Midbrain (tissue), 1 donor: ENCODE measurements at regions not wholly inside any gene's neighbourhood (a gene's known extent, or its start where the extent isn't known, plus 50 kb on each side); places are given as distances from the start of the nearest gene placed in this dataset.
A peak's percentile ranks its signal among the peaks of the same experiment; 100 is the strongest.

Source experiments
- DNase-seq: peaks from one replicate; lab custom pipeline; 2025; lab: John Stamatoyannopoulos, UW

DNA sequence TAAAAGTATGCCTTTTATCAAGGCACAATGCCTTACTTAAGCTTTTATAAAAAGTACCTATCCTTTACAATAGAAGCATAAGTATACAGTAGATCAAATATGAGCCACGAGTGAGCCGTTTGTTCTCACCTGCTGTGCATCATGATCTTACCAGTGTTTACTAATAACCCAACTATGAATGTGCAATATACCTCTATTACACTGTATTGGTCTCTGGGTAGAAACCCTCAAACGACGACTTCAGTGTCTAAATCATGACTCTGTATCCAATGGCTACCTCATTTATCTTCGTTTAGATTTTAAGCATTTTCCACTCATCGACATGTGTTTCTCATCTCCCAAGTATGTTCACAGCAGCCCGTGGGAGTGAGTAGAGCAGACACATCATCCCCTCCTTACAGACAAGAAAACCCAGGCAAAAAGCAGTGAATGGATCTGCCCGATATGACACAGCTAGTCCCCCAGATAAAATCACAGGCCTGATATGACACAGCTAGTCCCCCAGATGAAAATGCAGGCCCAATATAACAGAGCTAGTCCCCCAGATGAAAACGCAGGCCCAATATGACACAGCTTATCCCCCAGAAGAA, 279.8 kb downstream of the TNS1 start:
- no peak for DNase-seq

DNA sequence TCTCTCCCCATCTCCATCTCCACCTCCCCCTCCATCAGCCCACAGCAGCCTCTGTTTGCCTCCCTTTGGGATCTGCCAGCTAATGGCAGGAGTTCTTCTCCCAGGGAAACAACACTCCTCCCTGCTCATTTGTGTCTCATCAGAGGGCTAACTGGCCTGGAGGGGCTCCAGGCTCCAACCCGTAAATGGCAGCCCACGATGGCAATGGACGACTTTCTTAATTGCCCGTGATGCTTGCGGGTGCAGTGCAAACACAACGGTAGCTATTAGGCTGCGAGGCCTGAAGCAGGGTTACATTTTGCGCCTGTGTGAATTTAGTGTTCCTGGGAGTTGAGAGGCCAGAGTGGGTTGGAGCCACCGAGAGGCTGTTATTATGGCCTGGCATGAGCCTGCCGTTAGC, 285.1 kb downstream of the TNS1 start:
- no peak for DNase-seq

DNA sequence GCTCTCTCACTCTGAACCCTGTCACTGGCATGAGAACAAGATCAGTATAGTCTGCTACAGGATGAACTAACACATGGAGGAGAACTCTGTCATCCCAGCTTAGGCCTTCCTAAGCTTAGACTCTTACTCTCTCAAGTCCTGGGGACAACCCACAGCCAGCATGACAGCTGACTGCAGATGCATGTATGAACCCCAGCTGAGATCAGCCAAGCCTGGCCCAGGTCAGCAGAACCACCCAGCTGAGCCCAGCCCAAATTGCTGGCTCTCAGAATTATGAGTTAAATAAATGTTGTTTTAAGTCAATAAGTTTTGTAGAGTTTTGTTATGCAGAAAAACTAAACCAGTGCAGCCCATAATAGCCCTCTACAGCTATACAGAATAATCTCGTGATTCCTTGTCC, 287.3 kb downstream of the TNS1 start:
- no peak for DNase-seq

DNA sequence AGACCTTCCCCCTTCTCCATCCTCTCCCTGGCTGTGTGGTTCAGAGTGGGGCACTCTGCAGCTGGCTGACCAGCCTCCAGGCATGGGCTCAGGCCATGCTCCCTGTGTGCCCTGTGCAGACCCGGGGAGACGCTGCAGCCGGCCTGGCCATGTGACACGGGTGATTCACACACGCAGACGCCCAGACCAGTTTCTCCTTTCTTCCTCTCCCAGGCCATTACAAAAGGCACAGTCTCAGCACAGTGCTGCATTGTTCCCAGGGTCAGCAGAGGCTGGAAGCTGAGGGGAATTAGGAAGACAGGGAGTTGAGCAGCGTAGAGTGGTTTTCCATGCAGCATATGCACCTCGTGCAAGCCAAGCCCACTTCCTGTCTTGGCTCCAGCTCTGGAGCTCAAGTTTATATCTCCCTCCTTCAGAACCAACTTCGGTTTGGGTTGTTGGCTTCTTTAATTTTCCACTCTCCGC, 288.5 kb downstream of the TNS1 start:
- DNase-seq = peak; percentile 92

DNA sequence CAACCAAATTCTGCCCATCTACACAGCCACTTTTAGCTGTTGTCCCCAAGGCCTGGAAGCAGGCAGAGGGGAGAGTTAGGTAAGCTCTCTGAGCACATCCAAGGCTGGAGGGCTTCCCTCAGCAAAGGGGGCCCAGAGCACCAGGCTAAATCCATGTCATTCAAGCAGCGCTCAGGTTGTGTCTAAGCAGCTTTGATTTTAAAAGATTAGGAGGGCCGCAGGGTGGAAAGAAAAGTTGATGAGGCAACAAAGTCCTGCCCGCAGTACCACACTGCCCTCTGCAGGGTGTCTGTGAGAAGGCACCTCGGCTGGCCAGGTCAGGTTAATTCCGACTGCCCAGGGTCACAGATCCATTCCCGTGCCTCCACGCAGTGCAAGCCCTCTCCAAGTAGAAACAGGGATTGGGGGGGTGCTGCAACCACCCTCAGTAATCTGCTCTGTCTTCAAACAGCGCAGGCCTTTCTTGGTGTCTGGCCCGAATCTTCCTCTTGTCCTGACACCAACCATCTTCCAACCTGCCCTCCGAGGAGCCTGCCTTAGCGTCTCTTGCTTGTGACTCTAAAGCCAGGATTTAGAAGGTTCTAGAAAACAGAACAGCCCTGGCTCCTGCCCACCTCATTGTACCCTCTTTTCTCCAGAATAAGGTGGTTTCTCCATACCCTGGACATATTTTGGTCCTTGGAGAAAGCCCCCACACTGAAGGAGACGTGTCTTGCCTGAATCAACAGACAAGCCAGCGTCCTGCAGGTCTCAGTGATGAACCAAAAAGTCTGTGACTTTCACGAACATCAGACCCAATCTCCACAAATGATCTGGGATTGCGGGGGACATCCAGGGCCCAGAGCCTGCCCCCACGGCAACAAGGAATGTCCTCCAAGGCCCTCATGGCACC, 289.2 kb downstream of the TNS1 start:
- peak; percentile 87 for DNase-seq

DNA sequence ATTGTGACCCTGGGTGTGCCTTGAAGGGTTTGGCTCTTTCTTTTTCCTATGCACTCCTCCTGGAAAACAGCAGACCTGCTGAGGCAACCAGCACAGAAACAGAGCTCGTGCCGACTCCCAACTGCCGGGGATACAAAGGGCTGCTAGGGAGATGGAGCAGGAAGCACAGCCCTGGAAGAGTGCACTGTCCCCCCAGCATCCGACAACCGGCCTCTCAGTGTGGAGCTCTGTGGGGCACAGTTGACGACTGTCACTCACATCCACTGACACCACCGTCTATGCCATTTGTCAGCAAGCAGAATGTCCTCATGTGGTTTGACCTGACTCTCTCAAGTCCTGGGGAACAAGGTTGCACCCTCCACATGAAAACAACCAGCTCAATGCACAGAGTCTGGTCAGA, 290.4 kb downstream of the TNS1 start:
- no peak for DNase-seq

DNA sequence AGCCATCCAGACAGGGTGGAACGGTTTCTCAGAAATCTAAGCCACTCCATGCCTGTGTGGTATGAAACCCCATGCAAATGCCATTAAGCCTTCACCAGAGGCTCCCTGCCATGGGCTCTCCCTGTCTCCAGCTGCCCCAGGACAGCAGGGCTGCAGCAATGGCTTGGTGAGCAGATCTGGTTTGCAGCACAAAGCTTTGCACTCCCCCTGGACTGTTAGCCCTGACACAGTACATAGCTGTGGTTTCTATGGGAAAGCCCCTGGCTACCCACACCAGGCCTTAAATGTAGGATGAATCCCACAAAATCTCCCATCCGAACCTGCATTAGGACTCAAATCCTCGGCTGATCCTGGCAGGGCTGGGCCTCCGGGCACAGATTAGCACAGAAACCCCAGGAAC, 291.6 kb downstream of the TNS1 start:
- no peak for DNase-seq

DNA sequence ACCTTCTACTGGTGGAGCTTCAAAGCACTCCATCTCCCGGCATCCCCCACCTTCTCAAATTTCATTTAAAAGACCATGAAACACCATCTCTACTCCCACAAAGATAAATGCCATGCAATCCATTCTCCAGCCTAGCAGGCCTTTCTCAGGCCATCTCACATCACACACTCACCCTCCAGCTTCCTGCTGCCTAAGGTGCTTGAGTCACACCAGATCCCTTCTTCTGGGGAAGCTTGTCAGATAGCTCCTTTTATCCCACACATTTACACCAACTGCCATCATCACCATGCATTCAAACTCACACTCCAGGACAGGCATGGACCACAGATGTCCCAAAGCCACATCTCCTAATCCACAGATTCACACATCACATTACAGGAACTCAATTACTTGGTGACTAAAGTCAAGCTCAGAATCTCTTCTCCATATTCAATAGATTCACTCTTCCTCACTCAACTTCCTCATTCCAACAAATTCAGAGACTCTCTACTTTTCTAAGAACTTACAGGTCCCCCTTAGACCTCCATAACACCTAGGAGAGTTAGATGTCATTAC, 292.5 kb downstream of the TNS1 start:
- DNase-seq = no peak

DNA sequence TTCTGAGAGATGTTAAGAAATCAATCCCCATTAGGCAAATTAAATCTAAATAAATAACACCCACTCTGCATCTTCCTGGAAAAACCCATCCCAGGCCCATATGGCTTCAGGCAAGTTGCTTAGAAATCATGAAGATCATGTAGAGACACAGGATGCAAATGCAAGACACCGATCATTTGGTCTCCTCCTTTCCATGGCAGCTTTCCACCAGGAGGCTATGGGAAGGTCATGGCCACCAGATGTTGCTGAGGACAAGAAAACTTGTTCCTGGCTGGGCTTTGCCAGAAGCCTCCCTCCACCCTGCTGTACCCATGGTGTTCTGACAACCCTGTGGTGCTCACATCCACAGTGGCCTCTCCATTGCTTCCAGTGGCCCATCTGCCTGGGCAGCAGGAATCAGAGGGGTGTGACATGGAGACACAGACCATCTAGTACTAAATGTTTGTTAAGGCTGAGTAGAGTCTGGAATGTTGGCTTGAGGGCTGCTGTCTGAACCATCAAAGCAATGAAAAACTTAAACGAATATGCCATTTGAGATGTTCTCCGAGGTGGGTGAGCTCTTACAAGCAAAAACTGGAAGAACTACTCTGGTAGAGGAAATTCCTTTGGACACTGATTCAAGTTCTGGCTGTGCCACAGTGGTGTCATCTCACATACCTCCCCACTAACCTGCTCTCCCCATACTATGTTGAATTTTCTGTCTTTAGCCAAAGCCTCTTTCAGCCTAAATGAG, 293.2 kb downstream of the TNS1 start:
- no peak for DNase-seq

DNA sequence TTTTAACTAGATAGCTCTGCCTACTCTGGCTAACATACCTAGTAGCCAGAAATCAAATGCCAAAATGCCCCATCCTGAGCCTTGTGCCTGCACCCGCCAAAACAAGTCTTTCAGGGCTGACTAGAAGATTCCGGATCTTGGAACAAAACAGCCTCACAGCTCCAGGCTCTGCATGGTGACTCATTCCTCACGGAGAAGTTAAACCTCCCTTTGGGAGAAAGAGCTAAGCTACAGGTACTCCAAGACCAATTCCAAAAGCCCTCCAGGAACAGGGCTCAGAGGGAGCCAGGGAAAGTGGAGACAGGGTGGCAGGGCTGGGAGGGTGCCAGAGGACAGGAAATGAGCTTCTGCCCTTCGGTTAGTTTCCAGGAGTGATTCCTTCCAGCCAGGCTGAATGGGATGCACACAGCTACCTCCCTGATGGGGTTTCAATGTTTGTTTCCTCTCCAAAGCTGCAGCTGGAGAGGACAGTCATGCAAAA, 295.6 kb downstream of the TNS1 start:
- DNase-seq = no peak

DNA sequence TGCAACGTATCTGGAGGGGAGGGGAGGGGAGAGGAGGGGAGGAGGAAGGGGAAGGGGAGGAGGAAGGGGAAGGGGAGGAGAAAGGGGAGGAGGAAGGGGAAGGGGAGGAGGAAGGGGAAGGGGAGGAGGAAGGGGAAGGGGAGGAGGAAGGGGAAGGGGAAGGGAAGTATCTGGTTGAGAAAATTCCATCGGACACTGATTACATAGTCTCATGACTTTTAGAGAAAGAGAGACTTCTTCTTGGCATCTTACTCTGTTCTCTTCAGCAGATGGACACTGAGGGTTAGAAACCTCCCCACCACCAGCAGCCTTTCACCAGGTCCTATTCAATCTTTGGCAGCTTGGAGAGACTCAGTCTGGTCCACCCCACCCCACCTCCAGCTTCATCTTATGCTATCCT, 296.3 kb downstream of the TNS1 start:
- DNase-seq = no peak

DNA sequence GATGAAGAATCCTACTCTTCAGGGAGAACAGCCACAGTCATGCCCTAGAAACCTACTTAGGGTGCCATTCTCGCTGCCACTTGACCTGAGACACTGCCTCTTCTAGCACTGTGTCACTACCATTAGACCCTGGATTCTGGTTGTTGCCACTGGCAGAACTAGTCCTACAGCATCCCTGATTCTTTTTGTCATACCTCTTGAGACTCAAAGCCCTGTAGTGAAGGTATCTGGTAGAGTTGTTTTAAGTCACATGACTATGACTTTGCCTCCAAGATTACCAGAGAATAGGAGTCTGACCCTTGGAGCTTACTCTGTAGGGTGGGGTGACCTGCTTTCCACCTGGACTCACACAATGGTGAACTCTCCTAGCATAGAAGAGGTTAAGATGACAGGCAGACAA, 296.7 kb downstream of the TNS1 start:
- DNase-seq = no peak

DNA sequence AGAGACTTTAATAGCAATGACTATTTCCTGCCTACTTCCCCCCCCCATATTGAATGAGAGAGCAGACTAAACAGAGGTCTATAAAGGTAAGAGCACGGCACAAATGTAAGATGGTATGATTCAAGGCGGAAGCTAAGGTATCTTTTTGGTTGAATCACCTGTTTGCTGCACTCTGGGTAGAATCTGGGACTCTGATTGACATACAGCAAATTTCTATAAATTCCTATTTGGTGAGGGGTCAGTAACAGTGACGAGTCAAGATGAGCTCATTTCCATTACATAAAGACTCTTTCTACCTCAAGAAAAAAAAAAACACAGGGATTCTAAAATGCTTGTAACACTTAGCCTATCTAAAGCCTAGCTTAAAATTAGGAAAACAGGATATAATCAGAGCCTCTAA, 297.3 kb downstream of the TNS1 start:
- no peak for DNase-seq

DNA sequence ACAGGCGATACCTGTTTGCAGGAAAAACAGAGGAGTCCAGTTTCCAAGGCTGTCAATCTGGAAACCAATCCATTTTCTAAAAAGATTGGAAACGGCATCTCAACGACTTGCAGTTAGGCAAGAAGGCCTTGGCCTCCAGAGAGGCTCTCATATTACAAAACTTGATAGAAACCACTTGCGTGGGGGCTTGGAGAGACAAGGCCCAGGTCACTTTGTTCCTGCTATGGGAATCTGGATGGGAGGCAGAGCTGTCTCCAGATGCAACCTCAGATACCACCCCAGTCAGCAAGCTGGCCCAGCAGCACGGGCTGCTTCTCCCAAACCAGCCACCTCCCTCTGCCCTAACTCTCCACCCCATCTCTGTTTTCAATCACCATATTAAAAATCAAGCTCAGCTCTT, 298.8 kb downstream of the TNS1 start:
- DNase-seq = no peak

DNA sequence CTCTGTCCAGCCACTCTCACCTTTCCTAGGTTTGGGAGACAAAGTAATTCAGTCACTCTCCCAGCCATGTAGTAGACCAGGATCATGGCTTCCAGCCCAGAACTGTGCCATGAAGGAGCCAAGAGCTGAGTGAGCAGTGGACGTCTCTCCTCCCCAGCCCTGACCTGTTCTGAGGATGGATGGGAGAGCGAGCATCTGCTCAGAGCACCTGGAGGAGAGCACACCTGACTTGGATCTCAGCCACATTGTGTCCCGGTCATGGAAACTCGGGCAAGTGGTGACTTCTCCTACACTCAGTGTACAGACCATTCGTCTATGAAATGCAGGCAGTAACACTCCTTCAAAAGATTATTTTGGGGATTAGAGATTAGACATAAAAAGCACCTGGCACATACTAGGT, 299.7 kb downstream of the TNS1 start:
- no peak for DNase-seq

DNA sequence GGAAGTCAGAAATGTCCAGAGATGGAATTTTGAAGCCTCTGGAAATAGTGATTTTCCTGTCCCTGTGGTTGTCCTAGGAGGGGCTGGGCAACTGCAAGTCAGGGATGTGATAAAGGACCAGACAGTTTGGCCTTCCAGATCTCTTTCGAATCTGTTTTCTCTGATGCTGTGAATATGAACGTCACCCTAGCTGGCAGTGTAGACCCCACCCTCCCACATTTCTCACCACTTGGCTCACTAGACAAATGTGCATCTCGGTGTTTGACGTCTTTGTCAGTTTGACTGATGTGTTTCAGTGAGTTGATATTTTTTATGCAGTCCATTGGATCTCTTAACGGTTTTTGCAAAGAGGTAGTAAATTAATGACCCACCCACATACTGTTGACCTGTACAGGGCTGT, 301.2 kb downstream of the TNS1 start:
- DNase-seq = no peak

DNA sequence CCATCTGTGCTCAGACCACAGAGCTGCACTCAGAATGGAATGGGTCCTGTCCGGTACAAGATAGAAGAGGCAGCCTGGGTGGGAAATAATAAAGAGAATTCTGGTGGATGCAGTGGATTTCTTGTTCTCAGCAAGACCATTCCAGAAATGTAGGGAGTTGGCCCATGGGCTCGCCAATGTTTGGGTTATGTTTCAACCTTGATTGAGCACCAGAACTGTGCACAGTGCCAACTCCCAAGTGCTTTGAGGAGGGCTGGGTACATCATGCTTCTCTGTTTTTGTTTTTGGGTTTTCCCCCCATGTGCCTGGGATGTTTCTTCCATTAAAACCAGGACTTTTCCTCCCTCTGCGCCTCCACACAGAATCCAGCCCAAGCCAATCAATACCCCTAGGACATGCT, 304.1 kb downstream of the TNS1 start:
- DNase-seq = no peak

DNA sequence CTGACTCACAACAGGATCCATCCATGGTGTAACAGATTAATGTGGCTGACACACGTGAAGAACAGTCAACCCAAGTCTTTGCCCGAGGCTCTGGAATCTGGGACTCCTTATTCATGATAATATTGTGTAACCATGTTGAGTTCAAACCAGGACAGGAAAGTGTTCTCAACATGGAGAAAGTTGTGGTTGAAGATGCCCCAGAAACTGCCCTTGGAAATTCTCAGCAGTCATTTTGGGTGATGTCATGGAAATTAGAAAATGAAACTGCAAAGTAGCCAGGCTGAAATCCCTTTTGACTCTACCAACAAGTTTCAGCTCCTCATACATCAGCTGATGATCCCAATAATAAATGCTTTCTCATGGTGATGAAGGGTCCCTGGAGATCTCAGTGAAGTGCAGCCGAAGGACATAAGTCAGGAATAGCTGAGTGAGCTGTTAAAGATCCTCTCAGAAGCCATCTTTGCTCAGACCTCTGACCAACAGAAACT, 307.7 kb downstream of the TNS1 start:
- no peak for DNase-seq

DNA sequence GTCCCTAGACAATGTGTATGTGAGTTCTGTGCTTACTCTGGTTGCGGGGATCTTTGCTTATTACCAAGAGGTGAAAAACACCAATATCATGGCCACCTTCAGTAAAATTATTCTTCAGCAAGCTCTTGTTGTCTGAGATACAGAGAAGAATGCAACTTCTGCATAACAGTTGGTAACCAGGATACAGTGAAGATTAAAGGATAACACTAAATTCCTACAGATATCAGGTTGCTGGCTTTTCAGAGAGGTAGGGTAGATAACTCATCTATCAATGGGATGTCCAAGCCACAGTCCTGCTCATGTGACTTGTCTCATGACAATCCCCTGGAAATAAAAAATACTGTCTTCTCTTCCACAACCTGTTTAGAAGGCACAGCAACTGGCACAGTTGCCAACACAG, 308.5 kb downstream of the TNS1 start:
- DNase-seq = no peak

DNA sequence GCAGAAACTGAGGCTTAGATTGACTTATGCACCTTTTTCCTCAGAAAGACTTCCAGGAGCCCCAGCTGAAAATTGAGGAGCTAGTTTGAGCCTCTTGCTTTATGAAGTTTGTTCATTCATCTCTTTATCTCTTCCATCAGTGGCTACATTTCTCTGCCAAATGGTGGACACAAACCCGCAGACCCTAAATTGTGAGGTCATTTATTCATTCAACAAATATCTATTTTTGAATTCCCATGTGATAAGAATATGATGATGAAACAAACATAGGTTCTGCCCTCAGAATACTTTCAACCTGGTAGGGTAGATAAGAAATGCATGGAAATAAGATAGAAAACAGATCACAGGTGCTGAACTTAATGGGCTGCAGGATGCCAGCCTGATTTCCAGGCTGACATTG, 309.4 kb downstream of the TNS1 start:
- DNase-seq = no peak

DNA sequence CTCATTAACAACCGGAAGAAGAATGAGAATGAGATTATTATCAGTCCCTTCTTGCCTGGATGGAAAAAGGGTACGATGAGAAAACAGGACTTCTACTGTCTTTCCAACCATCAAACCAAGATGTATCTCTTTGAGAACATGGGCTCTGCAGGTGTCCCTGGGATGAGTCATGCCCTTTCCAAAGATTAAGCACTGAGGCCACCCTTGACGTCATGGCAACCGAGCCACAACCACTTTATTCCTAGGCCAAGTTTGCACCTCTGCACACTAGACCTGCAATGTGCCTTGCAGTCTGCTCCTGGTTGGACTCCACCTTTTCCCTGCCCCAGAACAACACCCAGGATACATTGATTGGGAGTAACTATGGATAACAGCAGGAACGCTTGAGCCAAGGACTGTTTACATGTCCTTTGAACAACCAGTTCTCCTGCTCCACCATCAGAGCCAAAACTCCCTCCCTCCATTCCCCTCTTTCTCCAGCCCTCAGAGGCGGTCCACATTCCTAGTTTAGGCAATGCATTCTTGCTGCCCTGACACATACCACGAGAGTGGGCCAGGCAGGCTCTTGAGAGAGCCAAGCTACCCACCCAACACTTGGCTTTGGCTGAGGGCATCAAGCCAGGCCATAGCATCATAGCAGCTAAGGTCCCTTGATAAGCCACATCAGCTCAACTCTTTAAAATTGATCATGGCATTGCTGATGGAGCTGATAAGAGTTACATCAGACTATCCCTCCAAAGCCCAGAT, 310.7 kb downstream of the TNS1 start:
- DNase-seq = no peak

DNA sequence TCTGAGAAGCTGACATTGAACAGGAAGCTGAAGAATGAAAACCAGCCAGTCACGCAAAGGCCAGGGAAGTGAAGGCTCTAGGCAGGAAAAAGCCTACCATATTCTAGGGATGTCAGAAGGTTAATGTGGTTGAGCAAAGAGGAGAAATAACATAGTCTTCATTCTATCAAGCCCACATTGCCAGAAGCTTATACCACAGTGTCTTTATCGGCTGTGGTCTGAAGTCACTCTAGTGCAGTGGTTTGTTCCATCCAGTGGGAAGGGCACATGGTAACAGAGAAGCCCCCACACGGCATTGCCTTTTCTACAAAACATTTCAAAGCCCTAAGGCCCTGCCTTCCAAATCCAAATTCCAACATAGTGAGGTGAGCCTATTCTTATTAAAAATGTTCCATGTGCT, 311.3 kb downstream of the TNS1 start:
- no peak for DNase-seq
